ENCODE measurements at regions not wholly inside any gene's neighbourhood (a gene's known extent, or its start where the extent isn't known, plus 50 kb on each side); places are given as distances from the start of the nearest gene placed in this dataset.

GRCh38 chr21:15195768-15196167, 131.0 kb upstream of the NRIP1 start:
- TF ChIP-seq CTCF (conservative IDR thresholded peaks at IDR 0.05; ENCODE audit: low read depth, low read length) = no peak
- no peak for DNase-seq (ENCODE audit: low read depth)
- no peak overlapping the region for H3K4me3 ChIP-seq (ENCODE audit: low read length)

GRCh38 chr21:15197696-15198095, 132.9 kb upstream of the NRIP1 start:
- no peak for TF ChIP-seq CTCF (conservative IDR thresholded peaks at IDR 0.05; ENCODE audit: low read depth, low read length)
- no peak overlapping the region for H3K4me3 ChIP-seq (ENCODE audit: low read length)
- no peak for DNase-seq (ENCODE audit: low read depth)

- TF ChIP-seq CTCF (conservative IDR thresholded peaks at IDR 0.05; ENCODE audit: low read depth, low read length) = no peak
- no peak overlapping the region for H3K4me3 ChIP-seq (ENCODE audit: low read length)
- DNase-seq (ENCODE audit: low read depth) = no peak
Observed at GRCh38 chr21:15199414-15200383, 134.9 kb upstream of the NRIP1 start.

GRCh38 chr21:15203740-15204139, 138.9 kb upstream of the NRIP1 start:
- no peak for TF ChIP-seq CTCF (conservative IDR thresholded peaks at IDR 0.05; ENCODE audit: low read depth, low read length)
- DNase-seq (ENCODE audit: low read depth) = no peak
- no peak overlapping the region for H3K4me3 ChIP-seq (ENCODE audit: low read length)

- DNase-seq (ENCODE audit: low read depth) = no peak
- TF ChIP-seq CTCF (conservative IDR thresholded peaks at IDR 0.05; ENCODE audit: low read depth, low read length) = no peak
- no peak overlapping the region for H3K4me3 ChIP-seq (ENCODE audit: low read length)
Observed at GRCh38 chr21:15204140-15204969, 139.6 kb upstream of the NRIP1 start.

GRCh38 chr21:15204970-15205286, 140.1 kb upstream of the NRIP1 start:
- no peak for DNase-seq (ENCODE audit: low read depth)
- no peak for TF ChIP-seq CTCF (conservative IDR thresholded peaks at IDR 0.05; ENCODE audit: low read depth, low read length)
- no peak overlapping the region for H3K4me3 ChIP-seq (ENCODE audit: low read length)

All from retinal pigment epithelial cell (primary cell).